Neural cell (in vitro differentiated cells): ENCODE measurements at regions not wholly inside any gene's neighbourhood (a gene's known extent, or its start where the extent isn't known, plus 50 kb on each side); places are given as distances from the start of the nearest gene placed in this dataset.
"Not testable (repeated sequence)": the region's sequence is repeated elsewhere in the genome, so short reads cannot be mapped to it uniquely, and the experiment has no call there.

Experiments used
- EP300 ChIP-seq: fragments of 450-650 bp; conservative IDR thresholded peaks from 2 replicates; pipeline ENCODE4 v1.6.1; 2014; ENCODE audit warnings: antibody characterized with exemption, mild to moderate bottlenecking, moderate library complexity; ENCODE audit not compliant: poor library complexity, severe bottlenecking
- EZH2 ChIP-seq: fragments of 200-600, 300-800 bp; shearing (Covaris generic), sonication (generic); IDR thresholded peaks from 2 replicates; pipeline ENCODE4 v1.6.1; 2014; ENCODE audit warnings: antibody characterized with exemption, low read length, borderline replicate concordance, mild to moderate bottlenecking; ENCODE audit not compliant: insufficient read depth, poor library complexity, severe bottlenecking
- POLR2AphosphoS5 ChIP-seq: IDR thresholded peaks from 2 replicates; pipeline ENCODE4 v1.6.1; 2012
- TF ChIP-seq, protein P1 (sequence below): fragments of 450-650 bp; IDR thresholded peaks from 2 replicates; pipeline ENCODE4 v1.5.1; 2014; ENCODE audit warnings: antibody characterized with exemption, mild to moderate bottlenecking, moderate library complexity; ENCODE audit not compliant: poor library complexity, severe bottlenecking

DNA sequence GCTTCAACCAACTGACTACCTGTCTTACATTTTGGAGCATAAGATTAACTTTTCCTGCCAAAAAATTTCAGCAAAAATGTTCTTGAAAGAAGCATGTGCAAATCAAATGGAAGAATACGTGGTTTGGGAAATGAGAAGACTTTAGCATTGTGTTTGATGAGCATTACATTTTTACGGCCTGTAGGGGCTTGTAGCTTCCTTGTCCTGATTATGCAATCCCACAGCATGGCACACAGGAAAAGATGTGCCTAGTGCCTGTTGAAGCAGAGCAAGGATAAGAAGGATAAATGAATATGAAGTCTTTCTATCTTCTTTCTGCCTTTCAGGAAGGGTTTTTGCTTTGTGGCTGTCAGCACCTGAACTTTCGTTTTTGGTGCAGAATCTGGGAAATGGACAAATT lies 134.1 kb upstream of the PALS2 start:
- TF ChIP-seq EZH2, EP300, POLR2AphosphoS5: not testable (repeated sequence)
- TF ChIP-seq, protein P1, sequence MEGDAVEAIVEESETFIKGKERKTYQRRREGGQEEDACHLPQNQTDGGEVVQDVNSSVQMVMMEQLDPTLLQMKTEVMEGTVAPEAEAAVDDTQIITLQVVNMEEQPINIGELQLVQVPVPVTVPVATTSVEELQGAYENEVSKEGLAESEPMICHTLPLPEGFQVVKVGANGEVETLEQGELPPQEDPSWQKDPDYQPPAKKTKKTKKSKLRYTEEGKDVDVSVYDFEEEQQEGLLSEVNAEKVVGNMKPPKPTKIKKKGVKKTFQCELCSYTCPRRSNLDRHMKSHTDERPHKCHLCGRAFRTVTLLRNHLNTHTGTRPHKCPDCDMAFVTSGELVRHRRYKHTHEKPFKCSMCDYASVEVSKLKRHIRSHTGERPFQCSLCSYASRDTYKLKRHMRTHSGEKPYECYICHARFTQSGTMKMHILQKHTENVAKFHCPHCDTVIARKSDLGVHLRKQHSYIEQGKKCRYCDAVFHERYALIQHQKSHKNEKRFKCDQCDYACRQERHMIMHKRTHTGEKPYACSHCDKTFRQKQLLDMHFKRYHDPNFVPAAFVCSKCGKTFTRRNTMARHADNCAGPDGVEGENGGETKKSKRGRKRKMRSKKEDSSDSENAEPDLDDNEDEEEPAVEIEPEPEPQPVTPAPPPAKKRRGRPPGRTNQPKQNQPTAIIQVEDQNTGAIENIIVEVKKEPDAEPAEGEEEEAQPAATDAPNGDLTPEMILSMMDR, result not testable (repeated sequence)
